ENCODE measurements at regions not wholly inside any gene's neighbourhood (a gene's known extent, or its start where the extent isn't known, plus 50 kb on each side); places are given as distances from the start of the nearest gene placed in this dataset.

DNA sequence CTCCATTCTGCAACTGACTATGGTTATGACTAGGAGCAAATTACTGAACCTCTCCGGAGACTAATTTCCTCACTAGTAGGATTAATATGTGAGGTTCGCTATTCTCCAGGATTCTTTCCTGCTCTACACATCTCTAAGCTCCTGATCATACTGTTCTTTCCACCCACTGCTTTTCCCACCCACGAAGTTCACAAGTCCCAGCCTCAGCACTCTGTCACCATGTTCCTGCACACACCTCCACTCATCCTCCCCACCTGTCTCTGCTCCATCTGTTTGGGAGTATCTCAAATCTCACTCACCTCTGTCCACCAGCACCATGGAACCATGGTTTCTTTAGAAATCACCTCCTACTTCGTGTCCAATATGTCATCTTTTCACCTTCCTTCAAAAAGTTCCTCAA is 185.3 kb downstream of the LRATD1 start:
- DNase-seq: no peak
- no peak overlapping the region for H3K27ac ChIP-seq (ENCODE audit: low read depth in 1 of 3, low read length in 2 of 3)
- H3K4me1 ChIP-seq (ENCODE audit: control insufficient read depth in 3 of 3, insufficient read depth in 2 of 3, low read depth in 1 of 3, low read length in 2 of 3): no peaks in the 10 kb centered on the region
- H3K36me3 ChIP-seq (ENCODE audit: control insufficient read depth in 3 of 3, insufficient read depth in 2 of 3, low read depth in 1 of 3, low read length in 3 of 3): no peaks in the 10 kb centered on the region
- WGBS, 3 donors: 80 to 83% (median 82%) methylated on average over 4 of the region's 4 CpGs
- H3K27me3 ChIP-seq (ENCODE audit: control insufficient read depth in 3 of 3, insufficient read depth in 3 of 3, low read length in 3 of 3): no peaks in the 10 kb centered on the region
- no peak overlapping the region for H3K4me3 ChIP-seq (ENCODE audit: low read depth in 1 of 3, low read length in 3 of 3)
- H3K9me3 ChIP-seq (ENCODE audit: control insufficient read depth in 2 of 2, insufficient read depth in 1 of 2, low read depth in 1 of 2, low read length in 1 of 2): peaks cover 0 to 8% of the 10 kb centered on the region in 2 donors
- no peak for FAIRE-seq

GRCh38 chr2:14826518-14826917 is 194.0 kb downstream of the LRATD1 start:
- WGBS, 3 donors: 94 to 100% (median 96%) methylated on average over 1 of the region's 1 CpG
- DNase-seq (no peak), FAIRE-seq (no peak)
- peaks cover 0 to 10% (median 0%) of the 10 kb centered on the region in 3 donors for H3K4me1 ChIP-seq (ENCODE audit: control insufficient read depth in 3 of 3, insufficient read depth in 2 of 3, low read depth in 1 of 3, low read length in 2 of 3)
- H3K27ac ChIP-seq (ENCODE audit: low read depth in 1 of 3, low read length in 2 of 3): no peak overlapping the region
- H3K36me3 ChIP-seq (ENCODE audit: control insufficient read depth in 3 of 3, insufficient read depth in 2 of 3, low read depth in 1 of 3, low read length in 3 of 3): no peaks in the 10 kb centered on the region
- H3K4me3 ChIP-seq (ENCODE audit: low read depth in 1 of 3, low read length in 3 of 3): no peak overlapping the region
- H3K9me3 ChIP-seq (ENCODE audit: control insufficient read depth in 2 of 2, insufficient read depth in 1 of 2, low read depth in 1 of 2, low read length in 1 of 2): no peaks in the 10 kb centered on the region
- H3K27me3 ChIP-seq (ENCODE audit: control insufficient read depth in 3 of 3, insufficient read depth in 3 of 3, low read length in 3 of 3): no peaks in the 10 kb centered on the region

- DNase-seq: no peak
- Histone ChIP-seq H3K27ac (ENCODE audit: low read depth in 1 of 3, low read length in 2 of 3) (no peak overlapping the region), H3K9me3 (ENCODE audit: control insufficient read depth in 2 of 2, insufficient read depth in 1 of 2, low read depth in 1 of 2, low read length in 1 of 2) (no peaks in the 10 kb centered on the region), H3K4me1 (ENCODE audit: control insufficient read depth in 3 of 3, insufficient read depth in 2 of 3, low read depth in 1 of 3, low read length in 2 of 3) (peaks cover 0 to 10% (median 0%) of the 10 kb centered on the region in 3 donors), H3K36me3 (ENCODE audit: control insufficient read depth in 3 of 3, insufficient read depth in 2 of 3, low read depth in 1 of 3, low read length in 3 of 3) (no peaks in the 10 kb centered on the region), H3K4me3 (ENCODE audit: low read depth in 1 of 3, low read length in 3 of 3) (no peak overlapping the region), H3K27me3 (ENCODE audit: control insufficient read depth in 3 of 3, insufficient read depth in 3 of 3, low read length in 3 of 3) (no peaks in the 10 kb centered on the region)
- FAIRE-seq: no peak
- WGBS, 3 donors: 70 to 76% (median 76%) methylated on average over 2 of the region's 2 CpGs
These were observed 194.9 kb downstream of the LRATD1 start for GRCh38 chr2:14827226-14828023.

- Histone ChIP-seq H3K27me3 (ENCODE audit: control insufficient read depth in 3 of 3, insufficient read depth in 3 of 3, low read length in 3 of 3) (no peaks in the 10 kb centered on the region), H3K4me1 (ENCODE audit: control insufficient read depth in 3 of 3, insufficient read depth in 2 of 3, low read depth in 1 of 3, low read length in 2 of 3) (peaks cover 0 to 10% (median 0%) of the 10 kb centered on the region in 3 donors), H3K9me3 (ENCODE audit: control insufficient read depth in 2 of 2, insufficient read depth in 1 of 2, low read depth in 1 of 2, low read length in 1 of 2) (no peaks in the 10 kb centered on the region), H3K4me3 (ENCODE audit: low read depth in 1 of 3, low read length in 3 of 3) (no peak overlapping the region), H3K36me3 (ENCODE audit: control insufficient read depth in 3 of 3, insufficient read depth in 2 of 3, low read depth in 1 of 3, low read length in 3 of 3) (no peaks in the 10 kb centered on the region), H3K27ac (ENCODE audit: low read depth in 1 of 3, low read length in 2 of 3) (no peak overlapping the region)
- peak; percentile 20 to 31 for DNase-seq
- FAIRE-seq: no peak
- WGBS, 3 donors: 0 to 46% (median 0%) methylated on average over 1 of the region's 1 CpG
These were observed 195.7 kb downstream of the LRATD1 start for GRCh38 chr2:14828223-14828622.

- peak overlapping the region in 1 of 3 donors; percentile 44 for H3K27ac ChIP-seq (ENCODE audit: low read depth in 1 of 3, low read length in 2 of 3)
- peak; percentile 45 to 78 for DNase-seq
- 50 to 72% (median 58%) methylated on average over 3 of the region's 3 CpGs for WGBS, 3 donors
These were observed 196.5 kb downstream of the LRATD1 start for GRCh38 chr2:14828968-14829367.

GRCh38 chr2:14831458-14831857 is 198.9 kb downstream of the LRATD1 start:
- no peaks in the 10 kb centered on the region for H3K36me3 ChIP-seq (ENCODE audit: control insufficient read depth in 3 of 3, insufficient read depth in 2 of 3, low read depth in 1 of 3, low read length in 3 of 3)
- DNase-seq (no peak), FAIRE-seq (no peak)
- WGBS, 3 donors: 84 to 92% (median 90%) methylated on average over 3 of the region's 3 CpGs
- H3K27ac ChIP-seq (ENCODE audit: low read depth in 1 of 3, low read length in 2 of 3): no peak overlapping the region
- no peaks in the 10 kb centered on the region for H3K27me3 ChIP-seq (ENCODE audit: control insufficient read depth in 3 of 3, insufficient read depth in 3 of 3, low read length in 3 of 3)
- no peak overlapping the region for H3K4me3 ChIP-seq (ENCODE audit: low read depth in 1 of 3, low read length in 3 of 3)
- peaks cover 0 to 10% (median 0%) of the 10 kb centered on the region in 3 donors for H3K4me1 ChIP-seq (ENCODE audit: control insufficient read depth in 3 of 3, insufficient read depth in 2 of 3, low read depth in 1 of 3, low read length in 2 of 3)
- no peaks in the 10 kb centered on the region for H3K9me3 ChIP-seq (ENCODE audit: control insufficient read depth in 2 of 2, insufficient read depth in 1 of 2, low read depth in 1 of 2, low read length in 1 of 2)

More at GRCh38 chr2:14828968-14829367, 196.5 kb downstream of the LRATD1 start:
- Histone ChIP-seq H3K4me3 (ENCODE audit: low read depth in 1 of 3, low read length in 3 of 3) (no peak overlapping the region), H3K9me3 (ENCODE audit: control insufficient read depth in 2 of 2, insufficient read depth in 1 of 2, low read depth in 1 of 2, low read length in 1 of 2) (no peaks in the 10 kb centered on the region), H3K27me3 (ENCODE audit: control insufficient read depth in 3 of 3, insufficient read depth in 3 of 3, low read length in 3 of 3) (no peaks in the 10 kb centered on the region), H3K4me1 (ENCODE audit: control insufficient read depth in 3 of 3, insufficient read depth in 2 of 3, low read depth in 1 of 3, low read length in 2 of 3) (peaks cover 0 to 10% (median 0%) of the 10 kb centered on the region in 3 donors), H3K36me3 (ENCODE audit: control insufficient read depth in 3 of 3, insufficient read depth in 2 of 3, low read depth in 1 of 3, low read length in 3 of 3) (no peaks in the 10 kb centered on the region)
- FAIRE-seq: no peak

DNA sequence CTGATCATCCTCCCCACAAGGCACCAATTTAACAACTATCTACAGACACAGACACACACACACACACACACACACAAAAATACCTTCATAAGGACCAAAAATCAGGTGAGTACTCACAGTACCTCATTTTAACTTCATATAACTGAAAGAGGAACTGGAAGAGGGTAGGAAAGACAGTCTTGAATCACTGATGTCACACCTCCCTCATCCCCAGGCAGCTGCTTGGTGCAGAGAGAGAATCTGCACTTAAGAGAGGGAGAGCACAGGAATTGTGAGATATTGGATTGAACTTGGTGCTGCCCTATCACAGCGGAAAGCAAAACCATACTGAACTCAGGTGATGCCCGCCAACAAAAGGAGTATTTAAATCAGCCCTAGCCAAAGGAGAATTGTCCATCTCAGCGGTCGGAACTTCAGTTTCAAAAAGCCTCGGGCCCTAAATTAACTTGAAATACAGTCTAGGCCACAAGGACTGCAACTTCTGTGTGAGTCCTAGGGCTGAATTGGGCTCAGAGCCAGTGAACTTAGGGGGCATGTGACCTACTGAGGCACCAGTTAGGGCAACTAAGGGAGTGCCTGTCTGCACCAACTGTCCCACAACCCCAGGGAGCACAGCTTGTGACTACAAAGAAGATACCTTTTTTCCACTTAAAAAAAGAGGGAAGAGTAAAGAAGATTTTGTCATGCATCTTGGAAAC is 211.1 kb downstream of the LRATD1 start:
- Histone ChIP-seq H3K36me3 (ENCODE audit: control insufficient read depth in 3 of 3, insufficient read depth in 2 of 3, low read depth in 1 of 3, low read length in 3 of 3) (no peaks in the 10 kb centered on the region), H3K9me3 (ENCODE audit: control insufficient read depth in 2 of 2, insufficient read depth in 1 of 2, low read depth in 1 of 2, low read length in 1 of 2) (no peaks in the 10 kb centered on the region), H3K27ac (ENCODE audit: low read depth in 1 of 3, low read length in 2 of 3) (no peak overlapping the region), H3K4me1 (ENCODE audit: control insufficient read depth in 3 of 3, insufficient read depth in 2 of 3, low read depth in 1 of 3, low read length in 2 of 3) (no peaks in the 10 kb centered on the region), H3K27me3 (ENCODE audit: control insufficient read depth in 3 of 3, insufficient read depth in 3 of 3, low read length in 3 of 3) (no peaks in the 10 kb centered on the region), H3K4me3 (ENCODE audit: low read depth in 1 of 3, low read length in 3 of 3) (no peak overlapping the region)
- no peak for DNase-seq
- 81 to 87% (median 86%) methylated on average over 5 of the region's 5 CpGs for WGBS, 3 donors
- FAIRE-seq: no peak

GRCh38 chr2:14855751-14856150 is 223.2 kb downstream of the LRATD1 start:
- H3K4me3 ChIP-seq (ENCODE audit: low read depth in 1 of 3, low read length in 3 of 3): no peak overlapping the region
- H3K36me3 ChIP-seq (ENCODE audit: control insufficient read depth in 3 of 3, insufficient read depth in 2 of 3, low read depth in 1 of 3, low read length in 3 of 3): no peaks in the 10 kb centered on the region
- no peak overlapping the region for H3K27ac ChIP-seq (ENCODE audit: low read depth in 1 of 3, low read length in 2 of 3)
- no peaks in the 10 kb centered on the region for H3K4me1 ChIP-seq (ENCODE audit: control insufficient read depth in 3 of 3, insufficient read depth in 2 of 3, low read depth in 1 of 3, low read length in 2 of 3)
- no peaks in the 10 kb centered on the region for H3K27me3 ChIP-seq (ENCODE audit: control insufficient read depth in 3 of 3, insufficient read depth in 3 of 3, low read length in 3 of 3)
- DNase-seq (no peak), FAIRE-seq (no peak)
- 97 to 100% (median 100%) methylated on average over 2 of the region's 2 CpGs for WGBS, 3 donors
- peaks cover 0 to 12% of the 10 kb centered on the region in 2 donors for H3K9me3 ChIP-seq (ENCODE audit: control insufficient read depth in 2 of 2, insufficient read depth in 1 of 2, low read depth in 1 of 2, low read length in 1 of 2)

All from small intestine (tissue), 7 donors.